Middle frontal gyrus (tissue), 1 donor: ENCODE measurements at regions not wholly inside any gene's neighbourhood (a gene's known extent, or its start where the extent isn't known, plus 50 kb on each side); places are given as distances from the start of the nearest gene placed in this dataset.
"Not testable (repeated sequence)": the region's sequence is repeated elsewhere in the genome, so short reads cannot be mapped to it uniquely, and the experiment has no call there.

Experiments
- DNase-seq: peaks from one replicate; pipeline ENCODE4 v3.0.0-alpha.2; 2015; ENCODE audit warnings: low spot score; ENCODE audit errors: extremely low spot score

GRCh38 chr15:81828135-81828534, 217.7 kb downstream of the MEX3B start:
- no peak for DNase-seq

DNA sequence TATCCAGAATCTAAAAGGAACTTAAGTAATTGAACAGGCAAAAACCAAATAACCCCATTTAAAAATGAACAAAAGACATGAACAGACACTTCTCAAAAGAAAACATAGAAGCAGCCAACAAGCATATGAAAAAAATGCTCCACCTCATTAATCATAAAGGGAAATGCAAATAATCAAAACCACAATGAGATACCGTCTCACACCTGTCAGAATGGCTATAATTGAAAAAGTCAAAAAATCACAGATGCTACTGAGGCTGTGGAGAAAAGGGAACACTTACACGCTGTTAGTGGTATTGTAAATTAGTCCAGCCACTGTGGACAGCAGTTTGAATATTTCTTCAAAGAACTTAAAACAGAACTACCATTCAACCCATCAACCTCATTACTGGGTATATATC, 220.7 kb downstream of the MEX3B start:
- DNase-seq = no peak

- DNase-seq = not testable (repeated sequence)
These were observed 223.2 kb downstream of the MEX3B start for GRCh38 chr15:81822587-81822986.

DNA sequence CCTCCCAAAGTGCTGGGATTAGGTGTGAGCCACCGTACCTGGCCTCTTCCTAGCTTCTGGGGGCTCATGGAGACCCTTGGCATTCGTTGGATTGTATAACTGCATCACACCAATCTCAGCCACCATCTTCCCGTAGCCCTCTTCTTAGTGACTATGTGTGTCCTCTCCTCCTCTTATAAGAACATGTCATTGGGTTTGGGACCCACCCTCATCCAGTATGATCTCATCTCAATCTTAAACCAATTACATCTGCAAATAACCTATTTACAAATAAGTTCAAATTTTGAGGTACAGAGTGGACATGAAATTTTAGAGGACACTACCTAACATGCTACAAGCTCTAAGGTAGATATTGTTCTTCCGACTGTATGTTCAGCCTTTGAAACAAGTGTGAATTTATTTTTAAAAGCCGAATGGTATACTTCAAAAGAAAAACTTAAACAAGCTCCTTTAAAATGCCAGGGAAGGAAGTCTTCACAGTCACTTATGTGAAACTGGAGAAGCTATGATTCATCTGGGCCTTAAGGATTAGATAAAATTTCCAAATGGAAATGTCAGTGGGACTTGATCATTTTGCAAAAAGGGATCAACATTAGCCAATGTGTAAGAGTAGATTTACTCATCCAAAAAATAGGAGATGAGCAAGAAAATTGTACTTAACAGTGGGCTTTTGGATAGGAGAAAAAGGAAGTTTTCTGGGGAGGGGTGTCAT, 225.7 kb downstream of the MEX3B start:
- DNase-seq = no peak

GRCh38 chr15:81814882-81815455, 230.8 kb downstream of the MEX3B start:
- DNase-seq = no peak

- DNase-seq = no peak
These were observed 232.6 kb downstream of the MEX3B start for GRCh38 chr15:81813215-81813614.

GRCh38 chr15:81812456-81812855, 233.4 kb downstream of the MEX3B start:
- no peak for DNase-seq

DNA sequence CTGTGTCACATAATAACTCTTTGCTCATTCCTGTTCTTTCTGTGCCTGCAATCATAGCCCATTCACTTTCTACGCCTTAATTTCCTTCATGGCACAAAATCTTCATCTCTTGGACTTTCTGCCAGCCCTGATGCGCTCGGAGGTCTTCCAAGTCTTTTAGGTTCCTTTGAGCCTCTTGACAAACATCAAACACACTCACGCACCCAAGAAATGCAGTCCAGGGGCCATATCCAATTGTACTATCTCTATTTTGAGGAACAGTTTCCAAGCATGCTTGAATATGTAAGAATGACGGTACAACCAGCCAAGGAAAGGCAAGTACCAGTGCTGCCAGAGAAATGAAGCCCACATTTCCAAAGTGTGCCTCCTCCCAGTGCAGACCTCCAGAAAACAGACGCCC, 234.1 kb downstream of the MEX3B start:
- DNase-seq = no peak

GRCh38 chr15:81809543-81809942, 236.3 kb downstream of the MEX3B start:
- DNase-seq = no peak

DNA sequence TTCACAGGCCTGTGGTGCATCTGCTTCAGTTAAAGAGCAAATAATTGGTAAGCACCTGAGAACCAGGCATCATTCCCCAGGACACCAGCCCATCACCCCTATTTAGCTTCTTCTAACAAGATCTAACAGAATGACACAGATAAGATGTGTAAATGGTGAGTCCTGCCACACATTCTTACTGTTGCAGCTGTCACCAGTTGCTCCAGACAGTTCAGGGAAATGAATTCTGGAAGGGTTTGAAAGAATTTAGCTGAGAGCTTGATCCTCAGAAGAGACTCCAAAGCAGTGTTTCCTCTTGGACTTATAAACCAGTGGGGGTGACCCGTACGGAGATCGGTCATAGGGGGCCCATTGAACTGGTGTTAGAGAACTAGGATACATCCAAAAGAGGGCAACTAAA, 238.0 kb downstream of the MEX3B start:
- DNase-seq = no peak

GRCh38 chr15:81807186-81807585, 238.6 kb downstream of the MEX3B start:
- no peak for DNase-seq

DNA sequence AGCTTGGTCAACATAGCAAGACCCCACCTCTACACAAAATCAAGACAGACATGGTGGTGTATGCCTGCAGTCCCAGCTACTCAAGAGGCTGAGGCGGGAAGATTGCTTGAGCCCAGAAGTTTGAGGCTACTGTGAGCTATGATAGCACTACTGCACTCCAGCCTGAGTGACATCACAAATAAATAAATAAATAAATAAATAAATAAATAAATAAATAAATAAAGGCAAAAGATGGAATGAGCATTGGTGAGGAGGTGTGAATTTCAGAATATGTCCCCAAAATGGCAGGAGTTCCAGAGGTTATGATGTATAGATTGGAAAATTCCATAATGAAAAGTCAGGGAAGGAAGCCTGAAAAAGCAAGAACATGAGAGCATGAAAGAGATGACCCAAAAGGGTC, 249.9 kb downstream of the MEX3B start:
- no peak for DNase-seq

- DNase-seq = no peak
These were observed 253.2 kb downstream of the MEX3B start for GRCh38 chr15:81792646-81793045.

DNA sequence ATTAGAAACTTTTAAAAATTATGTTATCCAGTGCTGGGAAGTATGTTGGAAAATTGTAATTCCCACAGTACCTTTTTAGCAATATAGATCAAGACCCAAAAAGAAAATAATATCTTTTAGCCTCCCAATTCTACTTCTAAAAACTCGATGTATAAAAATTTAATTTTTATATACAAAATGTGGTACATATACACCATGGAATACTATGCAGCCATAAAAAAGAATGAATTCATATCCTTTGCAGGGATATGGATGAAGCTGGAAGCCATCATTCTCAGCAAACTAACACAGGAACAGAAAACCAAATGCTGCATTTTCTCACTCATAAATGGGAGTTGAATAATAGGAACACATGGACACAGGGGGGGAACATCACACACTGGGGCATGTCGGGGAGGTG, 254.5 kb downstream of the MEX3B start:
- DNase-seq = not testable (repeated sequence)

GRCh38 chr15:81789403-81789802, 256.4 kb downstream of the MEX3B start:
- no peak for DNase-seq

DNA sequence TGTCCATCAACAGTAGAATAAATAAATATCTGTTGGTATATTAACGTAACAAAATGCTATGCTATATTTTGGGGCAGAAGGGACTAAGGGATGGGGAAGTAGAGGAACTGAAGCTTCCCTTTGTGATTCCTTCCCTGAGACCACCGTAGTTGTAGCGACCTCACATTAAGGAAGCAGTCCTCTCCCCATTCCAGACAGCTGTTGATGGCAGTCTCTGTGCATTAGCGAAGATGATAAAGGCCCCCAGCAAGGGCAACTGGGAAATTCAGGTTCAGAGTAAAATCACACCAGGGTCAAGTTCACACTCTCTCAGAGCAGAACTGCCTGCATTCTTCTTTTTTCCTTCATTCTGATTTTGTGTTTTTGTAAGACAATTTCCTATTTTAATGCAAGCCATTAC, 259.0 kb downstream of the MEX3B start:
- DNase-seq = no peak

DNA sequence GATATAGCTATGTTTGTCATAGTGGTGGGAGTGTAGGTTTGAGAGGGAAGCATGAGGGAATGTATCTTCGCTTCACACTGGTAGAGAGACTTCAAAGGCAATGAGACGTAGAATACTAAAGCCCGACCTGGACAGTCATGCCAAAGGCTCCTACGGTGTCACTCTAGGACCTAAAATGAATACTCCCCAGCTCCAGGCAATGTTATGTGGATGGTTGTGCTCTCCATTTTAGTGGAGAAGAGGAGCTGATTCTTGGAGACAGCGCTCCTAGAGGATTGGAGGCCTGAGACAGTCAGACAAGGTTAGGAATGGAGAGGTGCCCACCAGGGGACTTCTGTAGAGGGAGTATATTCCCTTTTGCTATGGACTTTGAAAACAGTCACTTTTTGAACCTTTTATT, 260.1 kb downstream of the MEX3B start:
- no peak for DNase-seq

- DNase-seq = no peak
These were observed 260.6 kb downstream of the MEX3B start for GRCh38 chr15:81785181-81785580.

DNA sequence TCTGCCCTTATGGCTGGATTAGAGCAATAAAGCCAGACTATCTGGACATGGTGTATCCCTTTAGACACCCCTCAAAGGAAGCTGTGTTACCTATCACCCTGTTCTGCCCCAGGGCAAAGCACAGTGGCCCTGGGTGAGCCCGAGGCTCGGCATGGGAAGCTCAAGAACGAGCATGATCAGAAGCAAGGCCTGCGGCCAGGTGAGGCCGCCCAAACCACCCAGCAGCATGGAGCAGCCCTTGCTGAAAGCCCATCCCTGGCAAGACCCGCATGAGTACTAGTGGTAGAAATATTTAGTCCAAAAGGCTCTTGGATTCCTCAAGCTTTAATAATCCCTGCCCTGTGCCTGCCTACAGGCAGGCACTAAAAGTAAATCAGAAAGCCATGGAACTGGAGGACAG, 261.1 kb downstream of the MEX3B start:
- DNase-seq = no peak

DNA sequence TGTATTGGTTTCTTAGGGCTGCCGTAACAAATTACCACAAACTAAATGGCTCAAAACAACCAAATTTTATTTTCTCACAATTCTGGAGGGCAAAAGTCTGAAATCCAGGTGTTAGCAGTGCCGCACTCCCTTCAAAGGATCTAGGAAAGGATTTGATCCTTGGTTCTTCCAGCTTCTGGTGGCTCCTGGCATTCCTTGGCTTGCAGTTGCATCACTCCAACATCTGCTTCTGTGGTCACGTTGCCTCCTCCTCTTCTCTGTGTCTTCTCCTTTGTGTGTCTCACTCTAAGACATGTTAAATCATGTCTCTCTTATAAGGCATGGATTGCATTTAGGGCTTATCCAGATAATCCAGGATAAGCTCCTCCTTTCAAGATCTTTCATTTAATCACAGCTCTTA, 262.2 kb downstream of the MEX3B start:
- no peak for DNase-seq

GRCh38 chr15:81783076-81783475, 262.7 kb downstream of the MEX3B start:
- no peak for DNase-seq

DNA sequence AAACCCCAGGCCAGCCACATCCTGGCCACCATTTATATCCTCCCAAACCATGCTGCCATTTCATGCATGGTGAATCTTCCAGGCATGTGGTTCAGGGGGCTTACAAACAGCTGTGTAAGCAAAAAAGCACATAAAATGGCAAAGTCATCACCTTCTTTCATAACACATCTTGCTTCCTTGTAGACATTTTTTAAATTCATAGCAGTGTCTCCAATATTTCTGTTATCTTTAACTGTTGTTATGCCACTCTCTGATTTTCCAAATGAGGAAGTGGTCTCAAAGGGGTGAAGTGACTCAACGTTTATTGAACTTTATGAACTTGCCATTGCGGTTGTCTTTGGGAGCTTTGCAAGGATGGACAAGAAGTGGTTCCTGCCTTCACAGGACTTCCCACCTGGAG, 264.4 kb downstream of the MEX3B start:
- no peak for DNase-seq

DNA sequence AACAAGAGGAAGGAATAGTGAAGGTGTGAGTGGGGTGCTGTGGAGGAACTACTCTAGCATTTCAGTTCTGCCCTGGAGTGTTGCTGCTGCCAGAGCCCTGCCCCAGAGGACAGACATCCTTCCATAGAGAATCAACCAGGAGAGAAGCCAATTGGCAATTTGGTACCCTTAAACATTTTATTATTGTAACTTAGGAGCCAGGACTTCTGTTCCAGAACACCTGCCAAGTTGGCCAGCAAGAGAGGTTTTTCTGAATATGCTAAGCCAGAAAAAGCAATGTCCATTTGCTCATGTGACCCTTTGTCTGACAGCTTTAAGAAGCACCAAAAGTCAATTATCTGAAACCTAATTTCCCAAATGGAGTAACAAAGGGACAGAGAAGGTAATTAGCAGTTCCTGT, 264.9 kb downstream of the MEX3B start:
- DNase-seq = no peak
